H1 (cell line): ENCODE measurements at regions not wholly inside any gene's neighbourhood (a gene's known extent, or its start where the extent isn't known, plus 50 kb on each side); places are given as distances from the start of the nearest gene placed in this dataset.

ENCODE experiments used
- CTCF ChIA-PET: fragments of 300-600 bp; sonication (Branson Sonifier 250); formaldehyde crosslinking; loops from one replicate; lab custom pipeline; 2021; ENCODE audit not compliant: partially characterized antibody; lab: Charles Lee
- POLR2A ChIA-PET: fragments of 300-600 bp; sonication (Branson Sonifier 250); formaldehyde crosslinking; loops from one replicate; lab custom pipeline; 2021; ENCODE audit warnings: inconsistent platforms; ENCODE audit not compliant: partially characterized antibody; lab: Charles Lee
- DNase-seq, 2 experiments: peaks; one replicate each; pipeline versions ENCODE4 v3.0.0 to v3.0.0-alpha.2; 2010 to 2022; ENCODE audit warnings: low spot score in 2 of 2, low read depth in 1 of 2, mixed read lengths in 1 of 2
- FAIRE-seq: peaks from 2 replicates; lab custom pipeline; 2011; peaks lifted over from hg19 to GRCh38; lab: Jason Lieb, UNC
- H2AFZ ChIP-seq: 2 replicates; pipeline ENCODE4 v1.8.1; 2012; ENCODE audit warnings: low read length, inconsistent platforms
- H2AK5ac ChIP-seq: 2 replicates; pipeline ENCODE4 v1.6.1; 2013; ENCODE audit warnings: low read depth, low read length
- H2BK120ac ChIP-seq: replicated peaks from 2 replicates; pipeline ENCODE3; 2013; ENCODE audit warnings: low read depth, low read length, inconsistent platforms
- H2BK12ac ChIP-seq: 2 replicates; pipeline ENCODE4 v1.6.1; 2013; ENCODE audit warnings: low read depth, low read length
- H2BK15ac ChIP-seq: 2 replicates; pipeline ENCODE4 v1.6.1; 2013; ENCODE audit warnings: low read length
- H2BK20ac ChIP-seq: 2 replicates; pipeline ENCODE4 v1.6.1; 2013; ENCODE audit warnings: low read length
- H2BK5ac ChIP-seq: 2 replicates; pipeline ENCODE4 v1.6.1; 2013; ENCODE audit warnings: low read depth, low read length
- H3K14ac ChIP-seq: 2 replicates; pipeline ENCODE4 v1.6.1; 2013; ENCODE audit warnings: inconsistent platforms; ENCODE audit not compliant: insufficient read length
- H3K18ac ChIP-seq: 2 replicates; pipeline ENCODE4 v1.6.1; 2013; ENCODE audit warnings: low read length; ENCODE audit errors: extremely low read depth
- H3K23ac ChIP-seq: 2 replicates; pipeline ENCODE4 v1.6.1; 2013; ENCODE audit warnings: inconsistent platforms; ENCODE audit not compliant: insufficient read length
- H3K23me2 ChIP-seq: 2 replicates; pipeline ENCODE4 v1.6.1; 2013; ENCODE audit warnings: low read depth, low read length
- H3K27ac ChIP-seq: 2 replicates; pipeline ENCODE4 v1.6.1; 2011; ENCODE audit warnings: low read depth, low read length, inconsistent platforms
- H3K27me3 ChIP-seq, 4 experiments: replicated peaks in 1 of 4; 1 replicate in 1 of 4; 2 replicates in 3 of 4; pipeline versions ENCODE4 v1.6.1 to v1.8.1; 2011 to 2013; ENCODE audit warnings: low read length in 3 of 4, mild to moderate bottlenecking in 3 of 4, inconsistent platforms in 2 of 4, mixed read lengths in 2 of 4, moderate library complexity in 1 of 4; ENCODE audit not compliant: control insufficient read depth in 3 of 4, insufficient read depth in 3 of 4; ENCODE audit errors: extremely low read depth in 1 of 4
- H3K36me3 ChIP-seq, 4 experiments: 2 replicates each; pipeline versions ENCODE4 v1.6.1 to v1.8.1; 2011 to 2013; ENCODE audit warnings: mild to moderate bottlenecking in 4 of 4, low read length in 3 of 4, moderate library complexity in 2 of 4, control low read depth in 1 of 4, inconsistent platforms in 1 of 4; ENCODE audit not compliant: insufficient read depth in 4 of 4, control insufficient read depth in 2 of 4
- H3K4ac ChIP-seq: replicated peaks from 2 replicates; pipeline ENCODE3; 2013; ENCODE audit warnings: low read length, low read depth, mixed read lengths, inconsistent platforms; ENCODE audit not compliant: insufficient read length
- H3K4me1 ChIP-seq, 4 experiments: replicated peaks in 1 of 4; 1 replicate in 1 of 4; 2 replicates in 3 of 4; pipeline versions ENCODE4 v1.6.1 to v1.8.1; 2011 to 2013; ENCODE audit warnings: low read length in 3 of 4, inconsistent platforms in 2 of 4, mixed read lengths in 1 of 4; ENCODE audit not compliant: insufficient read depth in 4 of 4, control insufficient read depth in 3 of 4
- H3K4me2 ChIP-seq, 2 experiments: 2 replicates each; pipeline versions ENCODE4 v1.6.1 to v1.8.1; 2011 to 2013; ENCODE audit warnings: low read depth in 2 of 2, low read length in 2 of 2, control low read depth in 1 of 2, inconsistent platforms in 1 of 2, mild to moderate bottlenecking in 1 of 2; ENCODE audit not compliant: insufficient read depth in 1 of 2
- H3K4me3 ChIP-seq, 4 experiments: fragments of 200-600, 300-600 bp in 1 of 4; sonication (generic), shearing (Covaris generic), sonication (Bioruptor Twin) in 1 of 4; 2 replicates each; pipeline versions ENCODE4 v1.5.1 to v1.8.1; 2011 to 2016; ENCODE audit warnings: low read length in 4 of 4, low read depth in 3 of 4, control low read depth in 2 of 4, inconsistent platforms in 2 of 4, mild to moderate bottlenecking in 2 of 4, mixed read lengths in 1 of 4, moderate library complexity in 1 of 4; ENCODE audit not compliant: insufficient read depth in 2 of 4; ENCODE audit errors: extremely low read depth in 1 of 4
- H3K56ac ChIP-seq: replicated peaks from 2 replicates; pipeline ENCODE3; 2013; ENCODE audit warnings: low read depth, mild to moderate bottlenecking, mixed read lengths, low read length, inconsistent platforms; ENCODE audit not compliant: insufficient read length
- H3K79me1 ChIP-seq: 2 replicates; pipeline ENCODE4 v1.6.1; 2013; ENCODE audit warnings: low read depth, low read length, control low read depth
- H3K79me2 ChIP-seq, 2 experiments: 2 replicates each; pipeline versions ENCODE4 v1.6.1 to v1.8.1; 2012 to 2013; ENCODE audit warnings: low read length in 2 of 2, mild to moderate bottlenecking in 2 of 2, inconsistent platforms in 1 of 2; ENCODE audit not compliant: insufficient read depth in 2 of 2, control insufficient read depth in 1 of 2
- H3K9ac ChIP-seq, 4 experiments: replicated peaks in 1 of 4; 1 replicate in 1 of 4; 2 replicates in 3 of 4; pipeline versions ENCODE4 v1.6.1 to v1.8.1; 2011 to 2013; ENCODE audit warnings: low read depth in 3 of 4, low read length in 3 of 4, control low read depth in 2 of 4, mild to moderate bottlenecking in 2 of 4, moderate library complexity in 2 of 4, inconsistent platforms in 1 of 4; ENCODE audit errors: extremely low read depth in 1 of 4
- H3K9me3 ChIP-seq, 2 experiments: 2 replicates each; pipeline versions ENCODE4 v1.6.1 to v1.8.1; 2012 to 2013; ENCODE audit warnings: mild to moderate bottlenecking in 2 of 2, moderate library complexity in 2 of 2, control low read depth in 1 of 2, inconsistent platforms in 1 of 2, low read depth in 1 of 2, low read length in 1 of 2, mixed read lengths in 1 of 2; ENCODE audit not compliant: insufficient read depth in 2 of 2
- H4K20me1 ChIP-seq, 2 experiments: replicated peaks in 1 of 2; 2 replicates each; pipeline versions ENCODE3 to v1.8.1; 2011 to 2013; ENCODE audit warnings: inconsistent platforms in 2 of 2, low read length in 2 of 2, mild to moderate bottlenecking in 1 of 2; ENCODE audit not compliant: insufficient read depth in 2 of 2, control insufficient read depth in 1 of 2
- H4K5ac ChIP-seq: 2 replicates; pipeline ENCODE4 v1.6.1; 2013; ENCODE audit warnings: low read length, low read depth, mixed read lengths, inconsistent platforms; ENCODE audit not compliant: insufficient read length
- H4K8ac ChIP-seq: 2 replicates; pipeline ENCODE4 v1.8.0; 2013; ENCODE audit warnings: mild to moderate bottlenecking, moderate library complexity, low read length, inconsistent platforms; ENCODE audit not compliant: insufficient read depth; ENCODE audit errors: extremely low read depth
- H4K91ac ChIP-seq: replicated peaks from 2 replicates; pipeline ENCODE3; 2013; ENCODE audit warnings: low read length, mixed read lengths, inconsistent platforms; ENCODE audit not compliant: insufficient read length
- CBX5 ChIP-seq: fragments of 300-800, 300-1000 bp; sonication (generic); IDR thresholded peaks from 2 replicates; pipeline ENCODE4 v1.7.1; 2016; ENCODE audit warnings: antibody characterized with exemption, low read length, low read depth
- CEBPB ChIP-seq: IDR thresholded peaks from 2 replicates; pipeline ENCODE4 v1.6.1; 2012; ENCODE audit warnings: low read depth, low read length
- EGR1 ChIP-seq: IDR thresholded peaks from 2 replicates; pipeline ENCODE4 v1.6.1; 2011; ENCODE audit warnings: low read depth, low read length, borderline replicate concordance
- FOSL1 ChIP-seq: IDR thresholded peaks from 2 replicates; pipeline ENCODE4 v1.6.1; 2011; ENCODE audit warnings: mild to moderate bottlenecking, low read depth, low read length, moderate library complexity; ENCODE audit not compliant: insufficient read depth
- RNF2 ChIP-seq: fragments of 200-900, 300-1000 bp; sonication (generic); IDR thresholded peaks from 2 replicates; pipeline ENCODE4 v1.7.1; 2016; ENCODE audit warnings: borderline replicate concordance, low read depth, mild to moderate bottlenecking, antibody characterized with exemption, low read length; ENCODE audit not compliant: poor library complexity, severe bottlenecking; ENCODE audit errors: missing control alignments
- RXRA ChIP-seq: IDR thresholded peaks from 2 replicates; pipeline ENCODE4 v1.6.1; 2011; ENCODE audit warnings: low read depth, mild to moderate bottlenecking, low read length, moderate library complexity; ENCODE audit not compliant: insufficient read depth
- SP1 ChIP-seq: IDR thresholded peaks from 2 replicates; pipeline ENCODE4 v1.6.1; 2011; ENCODE audit warnings: low read depth, low read length
- TEAD4 ChIP-seq: IDR thresholded peaks from 2 replicates; pipeline ENCODE4 v1.6.1; 2012; ENCODE audit warnings: low read depth, low read length, inconsistent platforms, mixed read lengths
- YY1 ChIP-seq: IDR thresholded peaks from 2 replicates; pipeline ENCODE4 v1.6.1; 2011; ENCODE audit warnings: low read depth, mild to moderate bottlenecking, low read length
- WGBS, 2 experiments: shearing (Covaris generic) in 1 of 2; methylation state at CpG; one replicate each; pipeline versions ENCODE4 v1.1.6 to v1.1.7; 2013 to 2015; ENCODE audit warnings: low lambda C conversion rate in 2 of 2, mixed read lengths in 2 of 2, inconsistent platforms in 1 of 2, low coverage in 1 of 2, missing lambda C conversion rate in 1 of 2; ENCODE audit not compliant: insufficient replicate concordance in 2 of 2, insufficient coverage in 1 of 2, insufficient read length in 1 of 2; ENCODE audit errors: extremely low coverage in 1 of 2, missing lambda C conversion rate in 1 of 2; 5-methylcytosine and 5-hydroxymethylcytosine counted together

DNA sequence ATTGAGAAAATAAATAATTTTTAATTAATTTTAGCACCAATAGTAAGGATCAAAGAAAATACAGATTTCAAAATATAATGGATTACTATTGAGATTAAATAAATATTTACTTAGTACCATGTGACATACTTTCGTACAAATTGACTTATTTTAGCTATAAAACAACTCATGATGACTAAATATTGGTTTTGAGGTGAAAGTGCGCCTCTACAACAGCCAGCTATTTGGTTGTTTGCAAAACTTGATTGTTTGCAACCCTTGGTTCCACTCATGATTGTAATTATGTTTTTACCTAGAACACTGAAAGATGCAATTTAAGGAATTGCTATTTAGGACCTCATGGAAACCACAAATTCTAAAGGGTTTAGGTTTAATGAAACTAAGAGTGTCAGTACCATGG lies 51.9 kb upstream of the PPM1H start:
- Histone ChIP-seq H3K79me2 (no peaks in the 10 kb centered on the region), H2BK5ac (no peak overlapping the region), H4K20me1 (no peaks in the 10 kb centered on the region), H2AK5ac (no peak overlapping the region), H3K4me3 (no peak overlapping the region), H3K27me3 (no peaks in the 10 kb centered on the region), H3K9me3 (no peaks in the 10 kb centered on the region), H2AFZ (no peak overlapping the region), H3K18ac (no peak overlapping the region), H3K14ac (no peak overlapping the region), H2BK12ac (no peak overlapping the region), H3K4me1 (no peaks in the 10 kb centered on the region), H2BK20ac (no peak overlapping the region)
- no peak for DNase-seq
- POLR2A ChIA-PET, result no interaction called here
- WGBS, 2 experiments, result 41% methylated on average over 2 of the region's 2 CpGs; no CpG with 5 or more reads in 1 of the 2 experiments
- TF ChIP-seq FOSL1 (no peak), RXRA (no peak), SP1 (no peak), EGR1 (no peak), CEBPB (no peak), YY1 (no peak), TEAD4 (no peak), RNF2 (no peak), CBX5 (no peak)
- TF ChIP-seq, all 59 proteins: peak for 0
- Histone ChIP-seq H3K23ac (no peak overlapping the region), H4K5ac (no peak overlapping the region), H4K91ac (no peak overlapping the region), H2BK15ac (no peak overlapping the region), H3K27ac (no peak overlapping the region), H3K4ac (no peak overlapping the region), H4K8ac (no peak overlapping the region), H3K23me2 (no peaks in the 10 kb centered on the region; the same call in 1 of the 2 replicates), H3K79me1 (no peaks in the 10 kb centered on the region), H3K4me2 (no peak overlapping the region), H3K56ac (no peak overlapping the region), H3K36me3 (no peaks in the 10 kb centered on the region), H2BK120ac (no peak overlapping the region), H3K9ac (no peak overlapping the region)
- FAIRE-seq, result no peak
- CTCF ChIA-PET, result interaction anchor here (0.8 to 1.5 kb wide), 4 partner anchors 9 to 88 kb away, joined by 3 to 4 read pairs (median 3); no protein-coding TSS in a partner anchor
